Gastrocnemius medialis (tissue), 4 donors: ENCODE measurements at regions not wholly inside any gene's neighbourhood (a gene's known extent, or its start where the extent isn't known, plus 50 kb on each side); places are given as distances from the start of the nearest gene placed in this dataset.

Experiments
- ATAC-seq, 2 donors: fragments of 150-250 bp; one replicate each; pipeline ENCODE4 v1.9.1; 2016
- DNase-seq, 2 donors: peaks; one replicate each; pipeline ENCODE4 v3.0.0-alpha.2; 2019
- H3K27ac ChIP-seq, 4 donors: fragments of 200-600 bp; sonication (generic); 1 replicate in 1 of 4; 2 replicates in 3 of 4; pipeline ENCODE4 v1.5.1; 2016 to 2018; ENCODE audit warnings: mild to moderate bottlenecking in 2 of 4, moderate library complexity in 1 of 4
- H3K27me3 ChIP-seq, 3 donors: fragments of 200-600 bp; sonication (generic) in 2 of 3; 1 replicate in 1 of 3; 2 replicates in 2 of 3; pipeline versions ENCODE4 v1.5.1 to v1.6.0; 2016 to 2019; ENCODE audit warnings: mild to moderate bottlenecking in 1 of 3, moderate library complexity in 1 of 3
- H3K36me3 ChIP-seq, 2 donors: fragments of 200-600 bp; sonication (generic) in 1 of 2; one replicate each; pipeline ENCODE4 v1.5.1; 2017 to 2018
- H3K4me1 ChIP-seq, 2 donors: fragments of 200-600 bp; sonication (generic) in 1 of 2; one replicate each; pipeline ENCODE4 v1.5.1; 2016 to 2017; ENCODE audit warnings: mild to moderate bottlenecking in 2 of 2
- H3K4me3 ChIP-seq, 4 donors: fragments of 200-600 bp; sonication (generic) in 3 of 4; 1 replicate in 1 of 4; 2 replicates in 3 of 4; pipeline ENCODE4 v1.5.1; 2016 to 2019; ENCODE audit warnings: mild to moderate bottlenecking in 2 of 4
- H3K9me3 ChIP-seq, 3 donors: fragments of 200-600 bp; sonication (generic) in 2 of 3; 1 replicate in 1 of 3; 2 replicates in 2 of 3; pipeline ENCODE4 v1.5.1; 2016 to 2019
- CTCF ChIP-seq, 5 experiments: fragments of 450-650 bp in 3 of 5; fragments of 200-600 bp in 2 of 5; sonication (generic) in 2 of 5; IDR thresholded peaks in 4 of 5; conservative IDR thresholded peaks in 1 of 5; 1 replicate in 4 of 5; 2 replicates in 1 of 5; pipeline ENCODE4 v1.5.1; 2016 to 2019; ENCODE audit warnings: antibody characterized with exemption in 5 of 5, mild to moderate bottlenecking in 3 of 5, moderate library complexity in 3 of 5
- POLR2A ChIP-seq, 2 donors: fragments of 450-650 bp; IDR thresholded peaks; one replicate each; pipeline ENCODE4 v1.6.1; 2017; ENCODE audit warnings: antibody characterized with exemption in 2 of 2, mild to moderate bottlenecking in 2 of 2, moderate library complexity in 2 of 2
- in situ Hi-C, 4 donors: fragments of 200-750 bp; cut with MboI; loops; one replicate each; pipeline versions ENCODE4 v1.15.0 to v1.8.0; 2017; ENCODE audit warnings: low sequenced_read_pairs in 4 of 4
- intact Hi-C: fragments of 100-400 bp; cut with DNase I; formaldehyde crosslinking; loops from one replicate; pipeline ENCODE4 v1.15.1; 2023; ENCODE audit warnings: low total_unique reads

DNA sequence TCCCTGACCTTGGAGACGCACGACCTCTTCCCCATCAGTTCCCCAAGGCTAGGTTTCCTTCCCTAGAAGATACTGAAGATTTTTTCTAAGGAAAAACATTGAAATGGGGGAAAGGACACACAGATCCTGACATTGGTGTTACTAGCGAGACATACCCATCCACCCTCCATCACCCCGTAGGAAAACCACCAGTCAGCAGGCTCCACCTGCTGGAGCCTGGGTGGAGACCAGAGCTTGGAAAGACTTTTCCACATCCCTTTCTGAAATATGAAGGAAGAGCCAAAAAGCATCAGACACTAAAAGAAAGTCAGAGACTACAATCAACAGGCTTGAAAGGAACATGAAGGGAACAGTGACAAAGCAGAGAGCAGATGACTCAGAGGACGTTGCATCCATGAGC lies 638.0 kb downstream of the IRX1 start:
- Histone ChIP-seq H3K27me3 (no peaks in the 10 kb centered on the region), H3K27ac (no peak overlapping the region), H3K9me3 (peaks cover 0 to 7% (median 0%) of the 10 kb centered on the region in 3 donors), H3K4me1 (no peaks in the 10 kb centered on the region), H3K36me3 (no peaks in the 10 kb centered on the region), H3K4me3 (no peak overlapping the region)
- in situ Hi-C loops, result no loop called here
- TF ChIP-seq CTCF (IDR thresholded peaks at IDR 0.05 in 4 of 5, conservative IDR thresholded peaks at IDR 0.05 in 1 of 5) (no peak), POLR2A (IDR thresholded peaks at IDR 0.05) (no peak)
- intact Hi-C loops, result no loop called here
- DNase-seq (no peak), ATAC-seq (no peak)

DNA sequence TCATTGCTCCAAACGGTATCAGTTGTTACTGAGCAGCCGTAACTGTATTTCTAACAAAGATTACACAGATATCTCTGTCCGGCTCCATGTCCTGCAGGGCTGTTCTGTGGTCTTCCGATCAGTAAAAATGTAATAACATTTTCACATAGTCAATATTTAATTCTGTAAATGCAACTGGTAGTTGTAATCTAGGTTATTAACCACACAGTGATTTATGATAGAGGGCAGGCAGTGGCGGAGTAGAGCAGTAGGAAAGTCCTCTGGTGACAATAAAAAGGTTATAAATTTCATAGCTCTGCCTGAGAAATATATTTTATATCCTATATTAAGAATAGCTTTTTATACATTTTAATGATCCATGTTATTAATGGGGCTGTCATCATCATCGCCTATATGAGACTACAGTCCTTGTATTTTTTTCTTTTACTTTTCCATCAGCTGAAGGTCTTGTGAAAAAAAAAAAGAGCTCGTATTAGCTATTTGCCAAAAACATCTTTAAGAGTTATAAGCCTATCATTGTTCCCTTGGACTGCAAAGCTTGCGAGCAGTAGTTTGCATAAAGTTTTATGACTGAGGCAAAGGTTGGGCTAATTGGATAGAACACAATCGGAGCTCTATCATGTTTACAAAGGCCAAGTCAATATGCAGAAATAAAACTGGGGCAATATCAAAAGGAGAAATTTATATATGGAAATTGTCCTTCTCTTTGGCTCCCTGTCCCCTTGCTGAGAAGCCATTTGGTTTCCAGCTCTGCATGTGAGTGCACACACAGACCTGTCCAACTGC lies 648.0 kb downstream of the IRX1 start:
- Histone ChIP-seq H3K27ac (no peak overlapping the region), H3K36me3 (no peaks in the 10 kb centered on the region), H3K27me3 (no peaks in the 10 kb centered on the region), H3K9me3 (no peaks in the 10 kb centered on the region), H3K4me1 (no peaks in the 10 kb centered on the region), H3K4me3 (no peak overlapping the region)
- ATAC-seq (no peak), DNase-seq (no peak)
- intact Hi-C loops (no loop called here), in situ Hi-C loops (no loop called here)
- TF ChIP-seq CTCF (IDR thresholded peaks at IDR 0.05 in 4 of 5, conservative IDR thresholded peaks at IDR 0.05 in 1 of 5), result no peak
- TF ChIP-seq POLR2A (IDR thresholded peaks at IDR 0.05), result no peak

GRCh38 chr5:4244306-4244705 lies 648.7 kb downstream of the IRX1 start:
- ATAC-seq (no peak), DNase-seq (no peak)
- no peak overlapping the region for H3K4me3 ChIP-seq
- intact Hi-C loops, result no loop called here
- no peaks in the 10 kb centered on the region for H3K27me3 ChIP-seq
- H3K4me1 ChIP-seq, result no peaks in the 10 kb centered on the region
- no peaks in the 10 kb centered on the region for H3K9me3 ChIP-seq
- no peak for TF ChIP-seq POLR2A (IDR thresholded peaks at IDR 0.05)
- TF ChIP-seq CTCF (IDR thresholded peaks at IDR 0.05 in 4 of 5, conservative IDR thresholded peaks at IDR 0.05 in 1 of 5), result no peak
- no peak overlapping the region for H3K27ac ChIP-seq
- no peaks in the 10 kb centered on the region for H3K36me3 ChIP-seq
- in situ Hi-C loops, result no loop called here

GRCh38 chr5:4245076-4245475 lies 649.4 kb downstream of the IRX1 start:
- ATAC-seq (no peak), DNase-seq (no peak)
- no peaks in the 10 kb centered on the region for H3K9me3 ChIP-seq
- H3K4me1 ChIP-seq, result no peaks in the 10 kb centered on the region
- intact Hi-C loops (no loop called here), in situ Hi-C loops (no loop called here)
- H3K36me3 ChIP-seq, result no peaks in the 10 kb centered on the region
- H3K27me3 ChIP-seq, result no peaks in the 10 kb centered on the region
- no peak overlapping the region for H3K27ac ChIP-seq
- TF ChIP-seq POLR2A (IDR thresholded peaks at IDR 0.05) (no peak), CTCF (IDR thresholded peaks at IDR 0.05 in 4 of 5, conservative IDR thresholded peaks at IDR 0.05 in 1 of 5) (no peak)
- H3K4me3 ChIP-seq, result no peak overlapping the region

DNA sequence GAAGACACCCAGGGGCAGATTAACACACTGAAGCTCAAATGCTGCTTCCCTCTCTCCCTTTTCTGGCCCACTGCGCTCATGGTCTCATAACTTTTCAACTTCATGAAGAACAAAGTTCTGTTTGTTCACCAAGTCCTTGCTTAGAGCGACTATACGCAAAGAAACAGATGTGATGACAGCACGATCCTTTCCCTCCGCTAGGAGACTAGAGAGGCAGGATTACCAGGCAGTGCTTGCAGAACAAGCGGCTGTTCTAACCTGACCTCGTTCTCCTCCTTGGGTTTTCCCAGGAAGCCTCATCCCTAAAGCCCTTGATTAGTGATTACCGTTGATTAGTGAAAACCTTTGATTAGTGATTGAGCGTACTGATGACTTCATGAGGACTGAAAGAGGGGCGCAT lies 649.9 kb downstream of the IRX1 start:
- no peak overlapping the region for H3K4me3 ChIP-seq
- no peak for ATAC-seq
- DNase-seq, result no peak
- H3K27me3 ChIP-seq, result no peaks in the 10 kb centered on the region
- H3K9me3 ChIP-seq, result no peaks in the 10 kb centered on the region
- H3K27ac ChIP-seq, result no peak overlapping the region
- H3K36me3 ChIP-seq, result no peaks in the 10 kb centered on the region
- in situ Hi-C loops (no loop called here), intact Hi-C loops (no loop called here)
- H3K4me1 ChIP-seq, result no peaks in the 10 kb centered on the region
- TF ChIP-seq CTCF (IDR thresholded peaks at IDR 0.05 in 4 of 5, conservative IDR thresholded peaks at IDR 0.05 in 1 of 5), result no peak
- no peak for TF ChIP-seq POLR2A (IDR thresholded peaks at IDR 0.05)
